Endothelial cell of umbilical vein (primary cell): ENCODE measurements at regions not wholly inside any gene's neighbourhood (a gene's known extent, or its start where the extent isn't known, plus 50 kb on each side); places are given as distances from the start of the nearest gene placed in this dataset.

Experiments
- EZH2 ChIP-seq: IDR thresholded peaks from 2 replicates; pipeline ENCODE4 v1.6.1; 2012; ENCODE audit warnings: borderline replicate concordance, low read depth, mild to moderate bottlenecking, moderate library complexity, low read length, inconsistent platforms; ENCODE audit not compliant: severe bottlenecking
- FOS ChIP-seq: IDR thresholded peaks from 2 replicates; pipeline ENCODE4 v1.6.1; 2011; ENCODE audit warnings: mild to moderate bottlenecking, low read length, moderate library complexity, borderline replicate concordance; ENCODE audit not compliant: insufficient read depth
- POLR2A ChIP-seq: IDR thresholded peaks from 2 replicates; pipeline ENCODE4 v1.6.1; 2012; ENCODE audit warnings: low read depth, mild to moderate bottlenecking, control low read depth, low read length
- POLR2AphosphoS5 ChIP-seq: IDR thresholded peaks from 2 replicates; pipeline ENCODE4 v1.6.1; 2012; ENCODE audit warnings: low read depth, mild to moderate bottlenecking, control low read depth, low read length, moderate library complexity; ENCODE audit not compliant: insufficient read depth
- TF ChIP-seq, protein P1 (sequence below), 2 donors: IDR thresholded peaks; 1 replicate in 1 of 2; 2 replicates in 1 of 2; pipeline ENCODE4 v1.5.1; 2011; ENCODE audit warnings: low read length in 2 of 2, mild to moderate bottlenecking in 2 of 2, moderate library complexity in 2 of 2, control low read depth in 1 of 2, inconsistent platforms in 1 of 2, low read depth in 1 of 2; ENCODE audit not compliant: insufficient read depth in 1 of 2; ENCODE audit errors: extremely low read depth in 1 of 2

DNA sequence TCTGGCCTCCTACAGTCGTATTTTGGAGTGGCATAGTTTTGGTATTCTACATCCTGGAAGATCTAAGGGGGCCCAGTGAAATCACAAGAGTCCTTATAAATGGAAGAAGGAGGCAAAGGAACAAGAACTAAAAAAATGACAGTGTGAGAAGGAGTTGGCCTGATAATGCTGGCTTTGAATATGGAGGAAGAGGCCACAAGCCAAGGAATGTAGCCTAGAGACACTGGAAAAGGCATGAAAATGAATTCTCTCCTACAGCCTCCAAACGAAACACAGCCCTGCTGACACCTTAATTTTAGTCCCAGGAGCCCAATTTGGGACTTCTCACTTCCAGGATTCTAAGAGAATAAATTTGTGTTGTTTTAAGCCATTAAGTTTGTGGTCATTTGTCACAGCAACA, 54.6 kb upstream of the LIPC start:
- TF ChIP-seq, protein P1, sequence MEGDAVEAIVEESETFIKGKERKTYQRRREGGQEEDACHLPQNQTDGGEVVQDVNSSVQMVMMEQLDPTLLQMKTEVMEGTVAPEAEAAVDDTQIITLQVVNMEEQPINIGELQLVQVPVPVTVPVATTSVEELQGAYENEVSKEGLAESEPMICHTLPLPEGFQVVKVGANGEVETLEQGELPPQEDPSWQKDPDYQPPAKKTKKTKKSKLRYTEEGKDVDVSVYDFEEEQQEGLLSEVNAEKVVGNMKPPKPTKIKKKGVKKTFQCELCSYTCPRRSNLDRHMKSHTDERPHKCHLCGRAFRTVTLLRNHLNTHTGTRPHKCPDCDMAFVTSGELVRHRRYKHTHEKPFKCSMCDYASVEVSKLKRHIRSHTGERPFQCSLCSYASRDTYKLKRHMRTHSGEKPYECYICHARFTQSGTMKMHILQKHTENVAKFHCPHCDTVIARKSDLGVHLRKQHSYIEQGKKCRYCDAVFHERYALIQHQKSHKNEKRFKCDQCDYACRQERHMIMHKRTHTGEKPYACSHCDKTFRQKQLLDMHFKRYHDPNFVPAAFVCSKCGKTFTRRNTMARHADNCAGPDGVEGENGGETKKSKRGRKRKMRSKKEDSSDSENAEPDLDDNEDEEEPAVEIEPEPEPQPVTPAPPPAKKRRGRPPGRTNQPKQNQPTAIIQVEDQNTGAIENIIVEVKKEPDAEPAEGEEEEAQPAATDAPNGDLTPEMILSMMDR (IDR thresholded peaks at IDR 0.05; ENCODE audit: extremely low read depth in 1 of 2, insufficient read depth in 1 of 2, low read depth in 1 of 2, low read length in 2 of 2), result no peak
- no peak for TF ChIP-seq POLR2A
- TF ChIP-seq POLR2AphosphoS5, result no peak
- no peak for TF ChIP-seq FOS
- TF ChIP-seq EZH2, result no peak
